Activated T-cell treated with anti-CD3 and anti-CD28 coated beads for 4 hours (primary cell): ENCODE measurements at regions not wholly inside any gene's neighbourhood (a gene's known extent, or its start where the extent isn't known, plus 50 kb on each side); places are given as distances from the start of the nearest gene placed in this dataset.
A peak's percentile ranks its signal among the peaks of the same experiment; 100 is the strongest.

Experiments
- DNase-seq: peaks from one replicate; pipeline ENCODE4 v3.0.0-alpha.2; 2020

DNA sequence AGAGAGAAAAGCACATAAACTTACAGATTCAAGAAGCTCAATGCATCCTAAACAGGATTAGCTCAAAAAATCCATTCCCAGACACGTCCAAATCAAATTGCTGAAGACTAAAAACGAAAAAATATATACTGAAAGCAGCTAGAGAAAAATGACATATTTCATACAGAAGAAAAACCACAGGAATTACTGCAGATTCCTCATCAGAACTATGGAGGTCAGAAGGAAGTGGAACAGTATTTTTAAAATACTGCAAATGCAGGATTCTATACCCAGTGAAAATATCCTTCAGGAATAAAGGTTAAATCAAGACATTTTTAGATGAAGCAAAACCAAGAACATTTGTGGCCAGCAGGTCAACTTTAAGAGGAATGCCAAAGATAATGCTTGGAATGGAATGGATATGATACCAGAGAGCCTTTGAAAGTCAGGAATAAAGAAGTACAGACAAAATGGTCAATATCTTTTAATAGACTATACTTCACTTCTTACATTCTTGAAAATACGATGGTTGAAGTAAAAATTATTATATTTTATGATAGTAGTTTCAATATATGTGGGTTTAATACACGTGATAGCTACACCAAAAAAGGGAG is 352.9 kb downstream of the CTTN start:
- no peak for DNase-seq

DNA sequence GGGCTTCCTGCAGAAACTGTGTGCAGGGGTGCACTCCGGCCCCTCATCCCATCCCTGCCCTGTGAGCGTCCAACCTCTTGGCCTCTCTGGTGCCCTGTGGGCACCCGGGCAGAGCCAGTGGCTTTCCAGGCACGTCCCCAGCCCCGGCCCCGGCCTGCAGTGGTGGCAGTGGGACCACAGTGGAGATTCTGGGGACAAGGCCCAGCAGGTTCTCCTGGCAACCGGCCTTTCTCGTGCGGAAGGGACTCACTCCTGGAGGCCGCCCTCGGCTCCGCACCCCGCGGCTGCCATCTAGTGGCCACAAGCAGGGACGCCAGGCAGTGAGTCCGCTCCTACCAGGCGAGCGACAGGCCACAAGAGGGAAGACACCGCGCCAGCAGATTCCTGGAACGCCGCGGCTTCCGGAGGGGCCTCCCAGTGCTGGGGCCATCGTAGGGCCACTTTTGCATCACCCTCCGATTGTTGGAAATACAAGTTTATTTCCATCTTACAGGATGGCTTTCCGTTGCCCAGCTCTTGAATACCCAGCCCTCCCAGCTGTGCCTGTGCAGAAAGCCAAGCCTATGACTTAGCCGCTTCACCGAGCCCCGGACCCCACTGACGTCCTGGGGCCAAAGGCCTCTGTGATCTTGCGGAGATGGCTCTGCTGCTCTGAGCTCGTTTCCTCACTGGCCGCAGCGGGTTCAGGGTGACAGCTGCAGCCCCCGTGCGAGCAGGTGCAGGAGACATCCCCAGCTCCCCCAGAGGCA is 357.3 kb downstream of the CTTN start:
- DNase-seq = peak; percentile 36

DNA sequence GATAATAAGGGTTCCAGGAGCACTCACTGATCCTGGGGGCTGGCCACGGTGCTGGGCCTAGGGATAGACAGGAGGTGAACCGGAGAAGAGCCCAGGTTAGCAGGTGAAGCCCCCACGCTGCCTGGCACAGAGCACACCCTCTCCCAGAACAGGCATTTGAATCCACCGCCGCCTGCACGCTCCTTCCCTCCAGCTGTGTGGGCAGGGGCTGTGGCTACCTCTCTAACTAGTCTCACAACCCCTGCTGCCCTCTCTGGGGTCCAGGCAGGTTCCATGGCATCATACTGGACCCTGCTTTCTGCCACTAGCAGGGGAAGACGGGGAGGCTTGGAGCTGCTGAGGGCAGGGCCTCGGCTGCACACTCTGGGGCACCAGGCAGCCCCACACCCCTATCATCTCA is 358.0 kb downstream of the CTTN start:
- no peak for DNase-seq

DNA sequence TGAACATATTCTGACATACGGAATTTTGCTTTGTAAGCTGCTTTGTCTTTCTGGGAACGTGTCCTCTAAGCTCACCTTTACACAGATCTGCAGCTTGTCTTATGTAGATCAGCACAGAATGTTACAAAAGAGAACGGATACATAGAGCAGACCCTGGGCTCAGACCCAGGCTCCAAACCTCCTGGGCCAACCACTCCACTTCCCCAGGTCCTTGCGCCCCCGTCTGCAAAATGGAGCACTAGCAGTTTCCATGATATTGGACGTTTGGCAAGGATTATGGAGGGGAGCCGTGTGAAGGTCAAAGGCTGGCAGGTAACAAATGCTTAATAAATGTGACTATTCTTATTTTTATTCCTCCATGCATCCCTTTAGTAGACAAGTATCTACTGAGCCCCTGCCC is 358.4 kb downstream of the CTTN start:
- no peak for DNase-seq

DNA sequence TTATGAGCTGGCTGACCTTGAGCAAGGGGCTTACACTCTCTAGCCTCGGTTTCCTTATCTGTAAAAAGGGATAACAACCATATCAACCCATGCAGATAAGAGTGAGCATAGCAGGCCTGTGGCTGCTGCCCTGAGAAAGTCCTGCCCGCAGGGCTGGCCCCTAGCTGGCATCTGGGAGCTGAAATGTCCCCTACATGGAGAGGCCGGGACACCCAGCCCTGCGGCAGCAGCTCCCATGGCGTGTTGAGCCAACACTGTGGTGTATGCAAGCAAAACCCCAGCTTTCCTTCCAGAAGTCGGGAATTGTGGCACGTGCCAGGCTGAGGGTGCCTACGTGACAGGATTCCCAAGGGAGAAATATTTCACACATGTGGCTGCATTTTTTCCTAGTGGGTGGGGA is 358.9 kb downstream of the CTTN start:
- no peak for DNase-seq

DNA sequence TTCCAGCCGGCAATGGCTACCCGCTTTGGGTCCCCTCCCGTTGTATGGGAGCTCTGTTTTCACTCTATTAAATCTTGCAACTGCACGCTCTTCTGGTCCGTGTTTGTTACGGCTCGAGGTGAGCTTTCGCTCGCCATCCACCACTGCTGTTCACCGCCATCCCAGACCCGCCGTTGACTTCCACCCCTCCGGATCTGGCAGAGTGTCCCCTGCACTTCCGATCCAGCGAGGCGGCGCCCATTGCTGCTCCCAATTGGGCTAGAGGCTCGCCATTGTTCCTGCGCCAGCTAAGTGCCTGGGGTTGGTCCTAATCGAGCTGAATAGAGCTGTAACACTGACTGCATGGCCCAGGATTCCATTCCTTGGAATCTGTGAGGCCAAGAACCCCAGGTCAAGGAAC is 359.9 kb downstream of the CTTN start:
- no peak for DNase-seq

DNA sequence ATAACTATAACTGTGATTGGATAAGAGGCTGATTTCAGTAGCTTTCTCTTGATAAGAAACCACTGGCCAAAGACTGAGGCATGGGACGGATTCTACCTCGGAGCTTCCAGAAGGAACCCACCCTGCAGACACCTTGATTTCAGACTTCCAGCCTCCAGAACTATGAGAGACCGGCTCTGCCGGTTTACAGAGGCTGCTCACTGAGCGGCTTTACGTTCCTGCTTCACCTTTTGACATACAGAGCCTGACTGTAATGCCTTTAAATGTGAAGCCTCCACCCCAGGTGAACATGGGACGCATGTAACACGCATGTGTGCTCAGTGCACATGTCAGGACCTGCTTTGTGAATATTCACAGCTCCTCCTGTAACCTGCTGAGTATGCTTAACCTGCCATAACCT is 361.5 kb downstream of the CTTN start:
- no peak for DNase-seq

DNA sequence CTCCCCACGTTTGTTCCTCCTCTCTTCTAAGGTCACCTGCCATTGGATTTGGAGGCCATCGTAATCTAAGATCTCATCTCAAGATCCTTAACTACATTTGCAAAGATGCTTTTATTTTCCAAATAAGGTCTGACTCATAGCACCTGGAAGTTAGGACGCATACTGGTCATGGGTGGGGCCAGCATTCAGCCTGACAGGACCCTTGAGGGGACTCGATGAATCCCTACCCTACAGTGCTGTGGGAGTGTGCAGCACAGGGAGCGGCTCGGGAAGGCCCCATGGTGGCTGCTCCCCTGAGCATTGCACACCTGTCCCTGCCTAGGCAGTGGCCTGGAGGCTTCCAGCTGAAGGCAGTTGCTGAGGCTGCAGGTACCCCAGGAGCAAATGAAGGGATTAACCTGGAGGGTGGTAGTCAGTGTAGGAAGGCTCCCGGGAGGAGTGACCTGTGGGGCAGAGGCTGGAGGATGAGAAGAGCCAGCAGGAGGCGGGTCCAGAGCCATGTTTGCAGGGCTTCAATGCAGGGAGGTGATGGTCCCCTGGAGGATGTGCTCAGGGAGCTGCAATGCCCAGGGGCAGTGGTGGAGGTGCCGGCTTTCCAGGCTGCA is 362.2 kb downstream of the CTTN start:
- DNase-seq = no peak

DNA sequence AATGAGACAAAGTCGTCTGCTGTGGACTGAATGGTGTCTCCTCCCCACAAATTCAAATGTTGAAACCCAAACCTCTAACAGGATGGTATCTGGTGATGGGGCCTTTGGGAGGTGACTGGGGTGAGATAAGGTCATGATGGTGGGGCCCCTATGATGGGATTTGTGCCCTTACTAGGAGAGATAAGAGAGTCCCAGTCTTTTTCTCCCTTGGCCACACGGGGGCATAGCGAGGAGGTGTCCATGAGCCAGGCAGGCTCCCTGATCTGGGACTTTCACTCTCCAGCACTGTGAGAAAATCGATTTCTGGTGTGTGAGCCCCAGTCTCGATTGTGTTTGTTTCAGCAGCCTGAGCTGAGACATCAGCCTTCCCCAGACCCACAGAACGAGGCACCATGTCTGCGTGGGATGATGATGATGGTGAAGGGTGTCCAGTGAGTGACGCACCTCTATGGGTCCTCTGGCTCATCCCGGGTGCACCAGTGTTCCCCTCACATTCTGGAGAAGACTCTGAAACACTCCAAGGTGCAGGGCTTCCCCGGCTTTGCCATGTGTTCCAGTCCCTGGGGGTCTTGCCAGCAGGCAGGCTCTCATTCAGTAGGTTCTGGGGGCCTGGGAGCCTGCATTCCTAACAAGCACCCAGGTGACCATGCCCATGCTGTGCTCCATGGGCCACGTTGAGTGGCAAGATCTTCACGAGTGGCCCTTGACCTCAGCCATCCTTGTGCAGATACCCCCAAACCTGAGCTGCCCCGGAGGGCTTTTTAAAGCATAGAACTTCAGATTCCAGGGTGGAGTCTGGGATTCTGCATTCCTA is 363.0 kb downstream of the CTTN start:
- DNase-seq = no peak

DNA sequence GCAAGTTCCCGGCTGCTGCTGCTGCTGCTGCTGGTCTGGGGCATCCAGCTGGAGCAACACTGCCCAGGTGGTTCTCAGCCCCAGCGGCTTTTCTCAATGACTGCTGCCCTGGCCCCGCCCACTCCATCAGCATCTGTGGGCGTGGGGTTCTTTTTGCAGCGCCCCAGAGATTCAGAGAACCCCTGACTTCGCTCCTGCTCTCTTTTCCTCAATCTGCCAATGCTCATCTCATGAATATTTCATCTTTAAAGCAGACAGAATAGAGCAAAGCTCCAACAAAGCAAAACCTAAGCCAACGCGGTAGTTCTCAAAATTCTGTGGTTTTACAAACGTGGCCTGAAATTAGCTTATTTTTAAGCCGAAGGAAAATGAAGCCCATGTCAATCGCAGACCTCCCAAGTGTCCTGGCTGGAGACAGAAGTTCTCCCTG is 363.6 kb downstream of the CTTN start:
- no peak for DNase-seq

DNA sequence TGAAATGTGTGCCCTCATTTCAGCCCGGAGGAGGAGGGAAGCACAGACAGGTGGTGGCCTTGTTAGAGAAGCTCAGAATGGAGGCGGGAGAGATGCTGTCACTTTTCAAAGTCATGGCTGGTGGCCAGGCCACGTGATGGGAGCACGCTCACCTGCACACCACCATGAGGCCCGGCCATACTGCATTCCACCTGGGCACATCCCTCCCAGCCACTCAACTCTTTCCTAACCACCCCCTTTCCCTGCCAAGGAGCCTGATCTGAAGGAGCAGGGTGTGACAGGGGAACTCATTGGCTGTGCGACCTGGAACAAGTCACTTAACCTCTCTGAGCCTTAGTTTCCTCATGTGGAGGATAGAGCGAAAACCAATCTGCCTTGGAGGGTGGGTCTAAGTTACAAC is 364.5 kb downstream of the CTTN start:
- DNase-seq = no peak

DNA sequence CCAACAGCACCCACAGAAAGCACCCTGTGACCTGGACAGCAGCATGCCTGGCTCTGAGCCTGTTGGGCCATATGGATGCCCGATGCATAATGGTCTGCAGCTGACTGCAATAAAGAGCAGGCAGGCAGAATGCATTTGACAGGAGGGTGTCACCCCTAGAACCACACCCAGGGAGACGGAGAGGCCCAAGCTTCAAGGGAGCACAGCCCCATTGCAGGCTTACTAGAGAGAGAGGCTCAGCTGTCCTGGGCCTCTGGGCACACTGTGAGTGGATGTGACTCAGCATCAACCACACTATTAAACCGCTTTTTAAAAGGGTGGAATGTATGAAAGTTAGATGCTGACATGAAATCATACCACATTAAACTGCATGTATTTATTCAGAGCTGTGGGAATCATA is 365.3 kb downstream of the CTTN start:
- DNase-seq = no peak

DNA sequence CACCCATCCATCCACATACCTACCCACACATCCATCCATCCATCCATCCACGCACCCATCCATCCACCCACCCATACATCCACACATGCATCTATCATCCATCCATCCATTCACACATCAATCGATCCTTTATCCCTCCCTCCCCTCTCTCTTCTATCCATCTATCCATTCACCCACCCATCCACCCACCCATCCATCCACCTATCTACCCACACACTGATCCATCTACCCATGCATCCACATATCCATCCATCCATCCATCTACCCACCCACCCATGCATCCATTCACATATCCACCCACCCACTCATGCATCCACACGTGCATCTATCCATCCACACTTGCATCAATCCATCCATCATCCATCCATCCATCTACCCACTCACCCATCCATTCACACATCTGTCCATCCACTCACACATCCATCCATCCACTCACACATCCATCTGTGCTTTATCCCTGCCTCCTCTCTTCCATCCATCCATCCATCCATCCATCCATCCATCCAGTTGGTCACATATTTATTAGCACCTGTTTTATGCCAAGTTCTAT is 366.1 kb downstream of the CTTN start:
- no peak for DNase-seq

DNA sequence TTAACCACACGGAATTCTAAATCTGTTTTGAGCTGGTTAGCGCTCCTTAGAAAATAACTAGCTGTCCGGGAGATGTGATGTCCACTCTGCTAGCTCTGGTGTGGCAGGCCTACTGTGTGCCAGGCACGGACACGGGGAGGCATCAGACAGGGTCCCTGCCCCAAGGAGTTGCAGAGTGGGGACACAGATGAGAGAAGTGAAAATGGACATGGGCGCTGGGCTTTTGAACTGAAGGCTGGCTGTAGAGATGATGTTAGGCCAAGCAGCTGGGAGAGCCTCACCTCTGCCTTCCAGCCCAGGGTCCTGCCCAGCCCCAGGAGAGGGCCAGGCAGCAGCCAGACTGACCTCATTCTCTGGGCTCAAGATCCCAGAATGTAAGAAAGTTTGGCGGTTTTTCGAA is 368.6 kb downstream of the CTTN start:
- DNase-seq = no peak

DNA sequence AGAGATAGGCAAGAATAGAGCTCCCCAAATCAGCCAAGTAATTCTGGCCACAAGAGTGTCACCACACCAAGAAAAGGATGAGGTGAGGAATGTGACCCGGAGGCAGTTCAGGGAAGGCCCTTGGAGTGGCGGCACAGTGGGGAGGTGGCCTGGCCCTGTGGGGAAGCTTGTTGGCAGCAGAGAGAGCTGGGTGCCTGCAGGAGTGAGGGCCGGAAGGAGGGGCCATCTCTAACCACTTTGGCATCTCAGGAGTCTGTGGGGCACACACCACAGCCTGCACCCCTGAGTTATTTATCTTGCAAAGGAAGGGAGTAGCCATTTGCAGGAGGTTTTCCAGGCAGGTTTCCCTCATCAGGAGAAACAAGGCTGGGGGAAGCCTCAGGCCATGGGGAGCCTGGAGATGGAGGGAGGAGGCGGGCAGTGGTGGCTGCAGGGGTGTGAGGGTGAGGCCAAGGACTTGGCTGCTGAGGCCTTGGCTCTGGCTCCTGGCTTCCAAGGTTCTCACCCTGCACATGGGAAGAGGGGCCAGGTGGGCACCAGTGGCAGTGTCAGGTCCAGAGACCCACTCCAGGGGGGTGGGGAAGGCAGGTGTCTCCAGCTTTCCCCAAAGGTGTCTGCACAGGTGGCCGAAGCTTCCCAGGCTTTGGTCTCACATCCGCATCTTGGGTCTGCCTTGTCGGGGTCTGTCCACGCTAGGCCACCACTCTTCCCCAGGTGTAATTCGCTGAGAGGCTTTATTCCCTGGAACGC is 370.2 kb downstream of the CTTN start:
- no peak for DNase-seq

DNA sequence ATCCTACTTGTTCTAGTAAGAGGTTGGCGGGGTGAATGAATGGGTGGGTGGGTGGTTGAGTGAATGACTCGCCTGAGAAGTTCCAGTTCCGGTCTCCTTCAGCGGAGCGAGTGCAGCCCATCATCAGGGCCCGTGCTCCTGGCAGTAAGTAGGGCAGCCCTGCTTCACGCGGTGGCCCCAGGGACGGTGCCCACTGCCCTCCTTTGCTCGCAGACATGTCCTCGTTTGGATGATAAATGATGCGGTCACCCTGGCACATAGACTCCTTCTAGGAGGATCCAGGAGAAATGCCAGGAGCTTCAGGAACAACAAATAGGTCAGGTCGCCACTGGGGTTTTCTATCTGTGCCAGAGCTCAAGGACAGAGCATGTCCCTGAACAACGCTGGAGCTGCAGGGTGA is 370.8 kb downstream of the CTTN start:
- no peak for DNase-seq

DNA sequence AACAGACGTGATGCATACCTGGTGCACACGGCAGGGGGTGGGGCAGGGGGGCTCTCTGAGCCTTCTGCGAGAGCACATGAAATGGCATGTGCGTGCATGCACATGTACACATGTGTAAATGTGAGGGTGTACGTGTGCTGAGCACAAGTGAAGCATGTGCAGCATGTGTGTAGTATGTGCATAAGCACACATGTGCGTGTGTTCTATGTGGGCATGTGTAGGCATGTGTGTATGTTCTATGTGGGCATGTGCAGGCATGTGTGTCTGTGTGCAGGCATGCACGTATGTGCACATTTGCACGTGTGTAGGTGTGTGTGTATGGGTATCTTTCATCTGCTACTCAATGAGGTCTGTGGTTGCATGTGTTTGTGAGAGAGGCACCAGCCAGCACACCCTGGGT is 371.2 kb downstream of the CTTN start:
- DNase-seq = no peak

DNA sequence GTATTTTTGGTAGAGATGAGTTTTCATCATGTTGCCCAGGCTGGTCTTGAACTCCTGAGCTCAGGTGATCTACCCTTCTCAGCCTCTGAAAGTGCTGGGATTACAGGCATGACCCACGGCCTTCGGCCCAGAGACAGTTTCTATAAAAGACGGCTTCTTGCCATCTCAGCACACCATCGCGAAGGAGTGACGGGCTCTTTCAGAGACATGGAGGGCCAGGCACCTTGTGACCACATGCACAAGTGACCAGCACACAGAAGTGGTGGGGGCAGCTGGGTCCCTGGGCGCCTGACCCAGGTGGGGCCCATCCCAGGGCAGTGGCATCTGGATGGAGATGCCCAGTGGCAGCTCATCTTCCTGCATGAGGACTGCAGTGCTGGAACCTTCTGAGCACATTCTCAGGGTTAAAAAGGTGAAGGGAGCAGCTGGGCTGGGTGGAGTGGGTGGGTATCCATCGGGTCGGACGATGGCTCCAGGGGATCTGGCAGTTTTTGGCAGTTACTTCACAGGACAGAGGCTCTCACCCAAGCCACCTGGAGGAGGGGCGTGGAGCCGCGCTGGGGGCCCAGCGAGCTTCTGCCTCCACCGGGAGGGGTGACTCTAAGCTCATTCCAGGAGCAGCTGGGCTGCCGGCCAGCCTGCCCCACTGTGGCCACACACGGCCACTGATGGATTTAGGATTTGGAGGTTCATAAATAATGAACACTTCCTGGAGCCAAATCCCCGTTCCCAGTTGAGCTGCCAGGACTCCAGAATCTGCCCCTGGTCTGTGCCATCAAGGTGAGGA is 373.0 kb downstream of the CTTN start:
- no peak for DNase-seq

DNA sequence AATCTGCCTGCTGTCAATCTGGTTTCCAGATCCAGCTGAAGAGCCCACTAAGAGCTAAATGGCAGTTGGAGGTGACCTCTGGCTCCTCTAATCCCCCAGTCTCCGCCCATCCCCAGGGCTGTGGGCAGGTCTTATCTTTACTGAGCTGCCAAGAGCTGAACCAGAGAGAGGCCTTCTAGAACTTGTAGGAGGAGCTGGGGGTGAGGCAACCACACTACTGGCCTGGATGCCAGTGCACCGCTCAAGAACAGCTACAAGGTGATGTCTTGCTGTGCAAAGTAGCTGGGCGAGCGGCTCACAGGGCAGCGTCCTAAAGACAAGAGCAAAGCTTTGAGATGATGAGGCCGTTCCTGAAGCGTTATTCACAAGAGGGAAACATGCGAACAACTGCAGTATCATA is 374.6 kb downstream of the CTTN start:
- no peak for DNase-seq

DNA sequence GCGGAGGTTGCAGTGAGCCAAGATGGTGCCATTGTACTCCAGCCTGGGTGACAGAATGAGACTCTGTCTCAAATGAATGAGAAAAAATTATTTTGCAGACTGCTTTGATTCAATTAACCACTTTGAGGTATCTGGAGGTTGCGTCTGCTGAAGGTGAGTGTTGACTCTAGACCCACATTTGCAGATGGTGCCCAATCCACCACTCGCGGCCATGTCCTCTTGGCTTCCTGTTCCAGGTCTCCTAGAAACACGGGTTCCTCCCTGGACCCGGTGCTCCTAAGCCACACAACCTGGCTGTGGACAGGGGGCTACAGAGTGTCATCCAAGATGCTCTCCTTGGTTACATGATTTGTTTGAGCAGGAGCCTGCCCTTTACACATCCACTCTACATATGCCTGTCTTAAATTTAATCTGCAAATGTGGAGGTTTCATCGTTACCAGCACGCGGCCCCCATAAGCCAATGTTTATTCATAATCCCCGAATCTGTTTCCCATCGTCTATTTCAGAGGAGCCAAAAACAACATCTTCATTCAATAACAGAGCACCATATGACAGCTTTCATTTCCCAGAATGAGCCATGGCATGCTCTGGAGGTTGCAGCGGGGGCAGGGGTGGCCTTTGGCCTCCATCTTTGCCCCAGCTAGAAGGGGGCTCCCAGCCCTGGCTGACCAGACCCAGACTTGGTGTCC is 377.2 kb downstream of the CTTN start:
- no peak for DNase-seq

DNA sequence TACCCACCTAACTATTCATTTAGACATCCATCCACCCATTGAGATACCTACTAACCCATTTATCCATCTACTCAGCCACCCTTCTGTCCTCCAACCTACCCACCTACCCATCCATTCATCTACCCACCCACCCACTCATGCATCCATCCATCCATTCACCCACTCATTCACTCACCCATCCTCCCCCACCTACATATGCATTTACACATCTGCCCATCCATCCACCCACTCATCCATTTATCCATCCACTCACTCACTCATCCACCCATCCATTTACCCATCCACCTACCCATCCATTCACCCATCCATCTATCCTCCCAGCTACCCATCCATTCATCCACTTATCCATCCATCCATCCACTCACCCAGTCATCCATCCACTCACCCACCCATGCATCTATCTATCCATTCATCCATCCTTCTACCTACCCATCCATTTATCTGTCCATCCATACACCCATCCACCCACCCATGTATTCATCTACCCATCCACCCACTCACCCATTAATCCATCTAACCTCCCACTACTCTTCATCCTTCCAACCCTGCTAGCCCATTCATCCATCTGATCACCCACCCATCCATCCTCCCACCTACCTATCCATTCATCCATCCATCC is 378.7 kb downstream of the CTTN start:
- DNase-seq = no peak
